ENCODE measurements at regions not wholly inside any gene's neighbourhood (a gene's known extent, or its start where the extent isn't known, plus 50 kb on each side); places are given as distances from the start of the nearest gene placed in this dataset.

GRCh38 chr6:1070085-1070521, 241.8 kb upstream of the FOXQ1 start:
- TF ChIP-seq POLR2AphosphoS5 (IDR thresholded peaks at IDR 0.05; ENCODE audit: low read depth, low read length) (no peak), SIN3A (IDR thresholded peaks at IDR 0.05; ENCODE audit: borderline replicate concordance, insufficient read depth, low read length) (no peak), TAF1 (IDR thresholded peaks at IDR 0.05; ENCODE audit: borderline replicate concordance, insufficient read depth, low read length) (no peak), REST (IDR thresholded peaks at IDR 0.05; ENCODE audit: insufficient read depth in 1 of 2, low read depth in 2 of 2, low read length in 2 of 2) (no peak)

DNA sequence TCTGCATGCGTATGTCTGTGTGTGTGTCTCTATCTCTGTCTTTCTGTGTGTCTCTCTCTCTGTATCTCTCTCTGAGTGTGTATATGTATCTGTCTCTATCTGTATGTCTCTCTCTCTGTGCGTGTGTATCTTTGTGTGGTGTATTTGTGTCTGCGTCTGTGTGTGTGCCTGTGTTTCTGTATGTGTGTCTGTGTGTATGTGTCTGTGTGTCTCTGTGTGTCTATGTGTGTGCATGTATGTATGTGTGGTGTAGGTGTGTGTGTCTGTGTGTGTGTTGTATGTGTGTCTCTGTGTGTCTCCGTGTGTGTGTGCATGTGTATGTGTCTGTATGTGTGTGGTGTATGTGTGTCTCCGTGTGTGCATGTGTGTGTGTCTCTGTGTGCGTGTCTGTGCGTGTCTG, 243.0 kb upstream of the FOXQ1 start:
- TF ChIP-seq TAF1 (IDR thresholded peaks at IDR 0.05; ENCODE audit: borderline replicate concordance, insufficient read depth, low read length), result no peak
- no peak for TF ChIP-seq FOXP2 (optimal IDR thresholded peaks at IDR 0.05; ENCODE audit: borderline replicate concordance, extremely low read depth, extremely low read length, insufficient read depth)
- TF ChIP-seq SIN3A (IDR thresholded peaks at IDR 0.05; ENCODE audit: borderline replicate concordance, insufficient read depth, low read length), result no peak
- TF ChIP-seq REST (IDR thresholded peaks at IDR 0.05; ENCODE audit: insufficient read depth in 1 of 2, low read depth in 2 of 2, low read length in 2 of 2), result no peak
- TF ChIP-seq POLR2AphosphoS5 (IDR thresholded peaks at IDR 0.05; ENCODE audit: low read depth, low read length), result no peak

GRCh38 chr6:1068068-1068467, 243.8 kb upstream of the FOXQ1 start:
- no peak for TF ChIP-seq TAF1 (IDR thresholded peaks at IDR 0.05; ENCODE audit: borderline replicate concordance, insufficient read depth, low read length)
- no peak for TF ChIP-seq POLR2AphosphoS5 (IDR thresholded peaks at IDR 0.05; ENCODE audit: low read depth, low read length)
- no peak for TF ChIP-seq SIN3A (IDR thresholded peaks at IDR 0.05; ENCODE audit: borderline replicate concordance, insufficient read depth, low read length)
- TF ChIP-seq REST (IDR thresholded peaks at IDR 0.05; ENCODE audit: insufficient read depth in 1 of 2, low read depth in 2 of 2, low read length in 2 of 2), result no peak

GRCh38 chr6:1067346-1067745, 244.6 kb upstream of the FOXQ1 start:
- no peak for TF ChIP-seq POLR2AphosphoS5 (IDR thresholded peaks at IDR 0.05; ENCODE audit: low read depth, low read length)
- no peak for TF ChIP-seq TAF1 (IDR thresholded peaks at IDR 0.05; ENCODE audit: borderline replicate concordance, insufficient read depth, low read length)

DNA sequence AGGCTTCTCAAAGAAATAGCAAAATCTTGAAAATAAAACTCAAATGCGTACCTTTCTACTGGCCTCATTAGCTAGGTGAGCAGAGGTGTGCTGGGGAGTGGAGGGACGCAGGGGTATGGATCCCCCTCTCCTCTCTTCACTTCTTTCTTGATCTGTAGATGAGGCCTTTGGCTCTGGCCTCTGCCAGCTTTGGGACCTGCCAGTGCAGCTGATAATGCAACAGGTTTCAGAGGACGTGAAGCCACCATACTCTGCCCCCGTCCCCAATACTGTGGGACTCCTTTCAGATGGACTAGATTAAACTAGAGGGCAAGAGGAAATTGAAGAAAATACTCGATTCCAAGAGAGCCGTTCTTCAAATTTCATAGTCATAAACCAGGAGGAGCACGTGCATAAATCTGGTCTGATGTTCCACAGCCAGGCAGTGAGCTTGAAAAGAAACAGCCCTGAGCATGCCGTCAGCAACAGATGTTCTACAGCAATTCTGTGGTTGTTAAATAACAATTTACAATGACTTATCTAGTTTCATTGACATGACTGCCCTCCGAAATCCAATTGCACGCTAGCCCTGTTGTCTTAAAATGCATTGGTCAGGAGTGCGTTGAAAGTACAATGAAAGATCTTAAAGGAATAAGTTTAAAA, 245.3 kb upstream of the FOXQ1 start:
- TF ChIP-seq REST (IDR thresholded peaks at IDR 0.05; ENCODE audit: insufficient read depth in 1 of 2, low read depth in 2 of 2, low read length in 2 of 2) (no peak), FOXP2 (optimal IDR thresholded peaks at IDR 0.05; ENCODE audit: borderline replicate concordance, extremely low read depth, extremely low read length, insufficient read depth) (no peak), POLR2AphosphoS5 (IDR thresholded peaks at IDR 0.05; ENCODE audit: low read depth, low read length) (no peak), SIN3A (IDR thresholded peaks at IDR 0.05; ENCODE audit: borderline replicate concordance, insufficient read depth, low read length) (no peak), TAF1 (IDR thresholded peaks at IDR 0.05; ENCODE audit: borderline replicate concordance, insufficient read depth, low read length) (no peak)
